SK-N-SH (cell line): ENCODE measurements at regions not wholly inside any gene's neighbourhood (a gene's known extent, or its start where the extent isn't known, plus 50 kb on each side); places are given as distances from the start of the nearest gene placed in this dataset.

Experiments
- CTCF ChIA-PET: fragments of 300-600, 350-600 bp; formaldehyde crosslinking; extraction: SDS; loops from one replicate; lab custom pipeline; 2021; lab: Yijun Ruan, JAX
- POLR2A ChIA-PET: fragments of 350-600 bp; sonication (Branson Sonifier 250); formaldehyde crosslinking; extraction: SDS; loops from one replicate; lab custom pipeline; 2020; ENCODE audit warnings: antibody characterized with exemption, inconsistent platforms; lab: Yijun Ruan, JAX
- DNase-seq: peaks from one replicate; pipeline ENCODE4 v3.0.0; 2012
- H2AFZ ChIP-seq: fragments of 200-600 bp; sonication (generic); 2 replicates; pipeline ENCODE4 v1.8.1; 2016; ENCODE audit warnings: antibody characterized with exemption, mild to moderate bottlenecking, low read depth
- H3F3A ChIP-seq: fragments of 200-600 bp; sonication (generic); replicated peaks from 2 replicates; pipeline ENCODE3; 2016; ENCODE audit warnings: antibody characterized with exemption, mild to moderate bottlenecking; ENCODE audit not compliant: insufficient read depth
- H3K27ac ChIP-seq, 2 experiments: fragments of 200-500 bp in 1 of 2; fragments of 200-600 bp in 1 of 2; sonication (Bioruptor generic) in 1 of 2; sonication (generic), shearing (Covaris generic) in 1 of 2; 2 replicates each; pipeline versions ENCODE4 v1.5.1 to v1.6.1; 2014 to 2016; ENCODE audit warnings: low read depth in 2 of 2, inconsistent platforms in 1 of 2, low read length in 1 of 2, mild to moderate bottlenecking in 1 of 2, mixed read lengths in 1 of 2
- H3K27me3 ChIP-seq: fragments of 200-600 bp; sonication (generic), shearing (Covaris generic); 2 replicates; pipeline ENCODE4 v1.6.1; 2016; ENCODE audit warnings: mixed run types; ENCODE audit not compliant: insufficient read depth
- H3K36me3 ChIP-seq, 2 experiments: fragments of 200-500 bp in 1 of 2; fragments of 200-600 bp in 1 of 2; sonication (Bioruptor generic) in 1 of 2; sonication (generic) in 1 of 2; replicated peaks in 1 of 2; 2 replicates each; pipeline versions ENCODE3 to v1.5.1; 2014 to 2016; ENCODE audit warnings: low read length in 1 of 2, mild to moderate bottlenecking in 1 of 2; ENCODE audit not compliant: insufficient read depth in 2 of 2, control insufficient read depth in 1 of 2
- H3K4me1 ChIP-seq, 2 experiments: fragments of 200-500 bp in 1 of 2; fragments of 200-600 bp in 1 of 2; sonication (Bioruptor generic) in 1 of 2; sonication (generic), shearing (Covaris generic) in 1 of 2; 2 replicates each; pipeline versions ENCODE4 v1.5.1 to v1.6.1; 2014 to 2016; ENCODE audit warnings: low read depth in 1 of 2, low read length in 1 of 2, mixed run types in 1 of 2; ENCODE audit not compliant: insufficient read depth in 2 of 2, control insufficient read depth in 1 of 2
- H3K4me2 ChIP-seq: fragments of 200-600 bp; sonication (generic), shearing (Covaris generic); 2 replicates; pipeline ENCODE4 v1.6.1; 2017; ENCODE audit warnings: mixed run types
- H3K4me3 ChIP-seq, 2 experiments: fragments of 200-500 bp in 1 of 2; fragments of 200-600 bp in 1 of 2; sonication (Bioruptor generic) in 1 of 2; sonication (generic), shearing (Covaris generic) in 1 of 2; 2 replicates each; pipeline versions ENCODE4 v1.5.1 to v1.8.1; 2014 to 2016; ENCODE audit warnings: low read depth in 2 of 2, inconsistent platforms in 1 of 2, low read length in 1 of 2, mild to moderate bottlenecking in 1 of 2, mixed read lengths in 1 of 2, moderate library complexity in 1 of 2
- H3K79me2 ChIP-seq: fragments of 200-600 bp; sonication (generic); 2 replicates; pipeline ENCODE4 v1.8.1; 2017; ENCODE audit warnings: mild to moderate bottlenecking; ENCODE audit not compliant: insufficient read depth
- H3K9ac ChIP-seq: fragments of 200-600 bp; sonication (generic); 2 replicates; pipeline ENCODE4 v1.6.1; 2017; ENCODE audit warnings: mixed run types
- H3K9me2 ChIP-seq: fragments of 200-600 bp; sonication (generic); 2 replicates; pipeline ENCODE4 v1.6.1; 2017; ENCODE audit warnings: mixed run types
- H3K9me3 ChIP-seq: fragments of 200-600 bp; sonication (generic); 2 replicates; pipeline ENCODE4 v1.6.1; 2017; ENCODE audit warnings: mixed run types, mild to moderate bottlenecking, moderate library complexity
- H4K20me1 ChIP-seq: fragments of 200-600 bp; sonication (generic); 2 replicates; pipeline ENCODE4 v1.6.1; 2017; ENCODE audit warnings: mild to moderate bottlenecking, mixed run types; ENCODE audit not compliant: insufficient read depth
- ELF1 ChIP-seq: IDR thresholded peaks from 2 replicates; pipeline ENCODE4 v1.4.0; 2012
- FOSL2 ChIP-seq: IDR thresholded peaks from 2 replicates; pipeline ENCODE4 v1.4.0; 2012; ENCODE audit warnings: low read depth, mild to moderate bottlenecking, moderate library complexity, borderline replicate concordance
- FOXM1 ChIP-seq: IDR thresholded peaks from 2 replicates; pipeline ENCODE4 v1.4.0; 2012; ENCODE audit warnings: low read depth, mild to moderate bottlenecking
- JUND ChIP-seq: IDR thresholded peaks from 2 replicates; pipeline ENCODE4 v1.4.0; 2012
- NFIC ChIP-seq: IDR thresholded peaks from 2 replicates; pipeline ENCODE4 v1.4.0; 2012; ENCODE audit warnings: borderline replicate concordance
- NRF1 ChIP-seq: IDR thresholded peaks from 2 replicates; pipeline ENCODE4 v1.6.1; 2012; ENCODE audit warnings: low read depth, mild to moderate bottlenecking, low read length
- POLR2AphosphoS5 ChIP-seq: IDR thresholded peaks from 2 replicates; pipeline ENCODE4 v1.6.1; 2012; ENCODE audit warnings: low read depth, low read length
- SMC3 ChIP-seq: IDR thresholded peaks from 2 replicates; pipeline ENCODE4 v1.6.1; 2012; ENCODE audit warnings: low read depth, low read length, improper control_type of control experiment
- TCF12 ChIP-seq: IDR thresholded peaks from 2 replicates; pipeline ENCODE4 v1.4.0; 2012
- WGBS: methylation state at CpG from one replicate; pipeline ENCODE4 v1.1.6; 2017; ENCODE audit warnings: low lambda C conversion rate; 5-methylcytosine and 5-hydroxymethylcytosine counted together
- TF ChIP-seq, protein P1 (sequence below): fragments of 200-600 bp; sonication (generic); IDR thresholded peaks from 2 replicates; pipeline ENCODE4 v1.6.1; 2017; ENCODE audit warnings: antibody characterized with exemption, mild to moderate bottlenecking, moderate library complexity
- TF ChIP-seq, protein P2 (sequence below): IDR thresholded peaks from 2 replicates; pipeline ENCODE4 v1.6.1; 2012; ENCODE audit warnings: mild to moderate bottlenecking, low read depth, low read length, moderate library complexity
- TF ChIP-seq, protein P3 (sequence below): IDR thresholded peaks from 2 replicates; pipeline ENCODE4; 2012
- TF ChIP-seq, protein P4 (sequence below): IDR thresholded peaks from 2 replicates; pipeline ENCODE4 v1.4.0; 2012; ENCODE audit warnings: low read depth
- TF ChIP-seq, protein P5 (sequence below): IDR thresholded peaks from 2 replicates; pipeline ENCODE4 v1.4.0; 2012; ENCODE audit warnings: low read depth, borderline replicate concordance
- TF ChIP-seq, protein P6 (sequence below): IDR thresholded peaks from 2 replicates; pipeline ENCODE4 v1.4.0; 2012; ENCODE audit warnings: low read depth, borderline replicate concordance

DNA sequence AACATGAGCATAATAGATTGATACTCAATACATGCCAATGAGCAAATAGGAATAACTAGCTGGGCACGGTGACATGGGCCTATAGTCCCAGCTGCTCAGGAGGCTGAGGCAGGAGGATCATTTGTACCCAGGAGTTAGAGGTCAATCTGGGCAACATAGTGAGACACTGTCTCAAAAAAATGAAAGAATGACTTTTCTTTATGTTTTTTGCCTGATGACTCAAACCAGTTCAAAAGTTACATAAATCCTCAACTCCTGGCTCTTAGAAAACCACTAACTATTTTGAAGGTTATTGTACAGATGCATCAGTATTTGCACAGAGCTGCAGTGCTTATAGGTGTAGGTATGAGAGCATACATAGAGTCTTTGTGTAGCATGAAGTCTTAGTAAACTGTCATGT lies 219.2 kb upstream of the RGS6 start:
- ChIA-PET POLR2A (no interaction called here), CTCF (interaction anchor here (1.3 to 5.1 kb wide), 3 partner anchors 40 to 392 kb away, joined by 3 to 20 read pairs (median 5); no protein-coding TSS in a partner anchor)
- TF ChIP-seq, protein P1, sequence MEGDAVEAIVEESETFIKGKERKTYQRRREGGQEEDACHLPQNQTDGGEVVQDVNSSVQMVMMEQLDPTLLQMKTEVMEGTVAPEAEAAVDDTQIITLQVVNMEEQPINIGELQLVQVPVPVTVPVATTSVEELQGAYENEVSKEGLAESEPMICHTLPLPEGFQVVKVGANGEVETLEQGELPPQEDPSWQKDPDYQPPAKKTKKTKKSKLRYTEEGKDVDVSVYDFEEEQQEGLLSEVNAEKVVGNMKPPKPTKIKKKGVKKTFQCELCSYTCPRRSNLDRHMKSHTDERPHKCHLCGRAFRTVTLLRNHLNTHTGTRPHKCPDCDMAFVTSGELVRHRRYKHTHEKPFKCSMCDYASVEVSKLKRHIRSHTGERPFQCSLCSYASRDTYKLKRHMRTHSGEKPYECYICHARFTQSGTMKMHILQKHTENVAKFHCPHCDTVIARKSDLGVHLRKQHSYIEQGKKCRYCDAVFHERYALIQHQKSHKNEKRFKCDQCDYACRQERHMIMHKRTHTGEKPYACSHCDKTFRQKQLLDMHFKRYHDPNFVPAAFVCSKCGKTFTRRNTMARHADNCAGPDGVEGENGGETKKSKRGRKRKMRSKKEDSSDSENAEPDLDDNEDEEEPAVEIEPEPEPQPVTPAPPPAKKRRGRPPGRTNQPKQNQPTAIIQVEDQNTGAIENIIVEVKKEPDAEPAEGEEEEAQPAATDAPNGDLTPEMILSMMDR, result no peak
- peak; percentile 27; the same call in 1 of the 2 replicates for TF ChIP-seq JUND
- TF ChIP-seq FOSL2, result peak; percentile 23; the same call in 1 of the 2 replicates
- Histone ChIP-seq H3K4me3 (no peak overlapping the region), H3K27me3 (no peaks in the 10 kb centered on the region), H3K9ac (peak overlapping the region; percentile 25), H4K20me1 (no peaks in the 10 kb centered on the region), H3K4me1 (peaks cover 5 to 72% of the 10 kb centered on the region in 2 experiments), H3K27ac (peak overlapping the region in 1 of 2 experiments; percentile 88; a peak in 2 of 4 replicates), H3K9me3 (no peaks in the 10 kb centered on the region), H3K79me2 (peaks cover 11% of the 10 kb centered on the region; the same call in 1 of the 2 replicates), H2AFZ (no peak overlapping the region), H3K36me3 (peaks cover 10 to 13% of the 10 kb centered on the region in 2 experiments), H3K9me2 (no peaks in the 10 kb centered on the region), H3F3A (peaks cover 61% of the 10 kb centered on the region), H3K4me2 (peak overlapping the region; percentile 54)
- 95% methylated on average over 1 of the region's 1 CpG for WGBS
- no peak for DNase-seq

DNA sequence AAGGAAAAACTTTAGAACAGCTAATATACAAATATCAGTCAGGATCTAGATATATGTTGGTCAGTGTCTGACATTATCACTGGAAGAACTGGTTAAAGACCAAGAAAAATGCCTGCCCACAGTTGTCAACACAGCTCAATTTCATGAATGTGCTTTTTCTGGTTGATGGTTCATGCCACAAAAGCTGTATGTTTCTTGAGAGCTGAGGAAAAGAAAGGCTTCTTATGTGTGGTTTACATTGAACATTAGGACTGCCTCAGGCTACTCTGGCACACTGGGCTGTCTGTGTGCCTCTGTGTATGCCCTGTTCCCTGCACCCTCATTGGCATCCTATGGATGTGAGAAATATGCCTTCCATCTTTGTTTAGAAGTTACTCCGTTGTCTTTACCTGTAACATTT lies 218.8 kb upstream of the RGS6 start:
- Histone ChIP-seq H3K4me1 (peaks cover 5 to 72% of the 10 kb centered on the region in 2 experiments), H3K27me3 (no peaks in the 10 kb centered on the region), H3F3A (peaks cover 61% of the 10 kb centered on the region), H3K9me3 (no peaks in the 10 kb centered on the region), H3K9ac (peak overlapping the region; percentile 25), H3K9me2 (no peaks in the 10 kb centered on the region), H3K4me3 (no peak overlapping the region), H2AFZ (no peak overlapping the region), H3K36me3 (peaks cover 10 to 16% of the 10 kb centered on the region in 2 experiments), H3K79me2 (peaks cover 6% of the 10 kb centered on the region; the same call in 1 of the 2 replicates), H3K4me2 (peak overlapping the region; percentile 54), H4K20me1 (no peaks in the 10 kb centered on the region), H3K27ac (peak overlapping the region in 1 of 2 experiments; percentile 88; a peak in 3 of 4 replicates)
- no peak for DNase-seq
- ChIA-PET POLR2A (no interaction called here), CTCF (interaction anchor here (1.4 to 5.1 kb wide), 2 partner anchors 39 to 118 kb away, joined by 3 to 20 read pairs; no protein-coding TSS in a partner anchor)
- 83% methylated on average over 1 of the region's 1 CpG for WGBS
- TF ChIP-seq ELF1 (no peak), TCF12 (no peak), SMC3 (no peak), FOXM1 (no peak), POLR2AphosphoS5 (no peak), NFIC (no peak), NRF1 (no peak)
- TF ChIP-seq, protein P2, sequence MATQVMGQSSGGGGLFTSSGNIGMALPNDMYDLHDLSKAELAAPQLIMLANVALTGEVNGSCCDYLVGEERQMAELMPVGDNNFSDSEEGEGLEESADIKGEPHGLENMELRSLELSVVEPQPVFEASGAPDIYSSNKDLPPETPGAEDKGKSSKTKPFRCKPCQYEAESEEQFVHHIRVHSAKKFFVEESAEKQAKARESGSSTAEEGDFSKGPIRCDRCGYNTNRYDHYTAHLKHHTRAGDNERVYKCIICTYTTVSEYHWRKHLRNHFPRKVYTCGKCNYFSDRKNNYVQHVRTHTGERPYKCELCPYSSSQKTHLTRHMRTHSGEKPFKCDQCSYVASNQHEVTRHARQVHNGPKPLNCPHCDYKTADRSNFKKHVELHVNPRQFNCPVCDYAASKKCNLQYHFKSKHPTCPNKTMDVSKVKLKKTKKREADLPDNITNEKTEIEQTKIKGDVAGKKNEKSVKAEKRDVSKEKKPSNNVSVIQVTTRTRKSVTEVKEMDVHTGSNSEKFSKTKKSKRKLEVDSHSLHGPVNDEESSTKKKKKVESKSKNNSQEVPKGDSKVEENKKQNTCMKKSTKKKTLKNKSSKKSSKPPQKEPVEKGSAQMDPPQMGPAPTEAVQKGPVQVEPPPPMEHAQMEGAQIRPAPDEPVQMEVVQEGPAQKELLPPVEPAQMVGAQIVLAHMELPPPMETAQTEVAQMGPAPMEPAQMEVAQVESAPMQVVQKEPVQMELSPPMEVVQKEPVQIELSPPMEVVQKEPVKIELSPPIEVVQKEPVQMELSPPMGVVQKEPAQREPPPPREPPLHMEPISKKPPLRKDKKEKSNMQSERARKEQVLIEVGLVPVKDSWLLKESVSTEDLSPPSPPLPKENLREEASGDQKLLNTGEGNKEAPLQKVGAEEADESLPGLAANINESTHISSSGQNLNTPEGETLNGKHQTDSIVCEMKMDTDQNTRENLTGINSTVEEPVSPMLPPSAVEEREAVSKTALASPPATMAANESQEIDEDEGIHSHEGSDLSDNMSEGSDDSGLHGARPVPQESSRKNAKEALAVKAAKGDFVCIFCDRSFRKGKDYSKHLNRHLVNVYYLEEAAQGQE, result no peak
- TF ChIP-seq, protein P3, sequence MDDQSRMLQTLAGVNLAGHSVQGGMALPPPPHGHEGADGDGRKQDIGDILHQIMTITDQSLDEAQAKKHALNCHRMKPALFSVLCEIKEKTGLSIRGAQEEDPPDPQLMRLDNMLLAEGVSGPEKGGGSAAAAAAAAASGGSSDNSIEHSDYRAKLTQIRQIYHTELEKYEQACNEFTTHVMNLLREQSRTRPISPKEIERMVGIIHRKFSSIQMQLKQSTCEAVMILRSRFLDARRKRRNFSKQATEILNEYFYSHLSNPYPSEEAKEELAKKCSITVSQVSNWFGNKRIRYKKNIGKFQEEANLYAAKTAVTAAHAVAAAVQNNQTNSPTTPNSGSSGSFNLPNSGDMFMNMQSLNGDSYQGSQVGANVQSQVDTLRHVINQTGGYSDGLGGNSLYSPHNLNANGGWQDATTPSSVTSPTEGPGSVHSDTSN, result no peak
- TF ChIP-seq, protein P1, result no peak
- TF ChIP-seq, protein P4, sequence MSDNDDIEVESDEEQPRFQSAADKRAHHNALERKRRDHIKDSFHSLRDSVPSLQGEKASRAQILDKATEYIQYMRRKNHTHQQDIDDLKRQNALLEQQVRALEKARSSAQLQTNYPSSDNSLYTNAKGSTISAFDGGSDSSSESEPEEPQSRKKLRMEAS, result no peak
- TF ChIP-seq, protein P5, sequence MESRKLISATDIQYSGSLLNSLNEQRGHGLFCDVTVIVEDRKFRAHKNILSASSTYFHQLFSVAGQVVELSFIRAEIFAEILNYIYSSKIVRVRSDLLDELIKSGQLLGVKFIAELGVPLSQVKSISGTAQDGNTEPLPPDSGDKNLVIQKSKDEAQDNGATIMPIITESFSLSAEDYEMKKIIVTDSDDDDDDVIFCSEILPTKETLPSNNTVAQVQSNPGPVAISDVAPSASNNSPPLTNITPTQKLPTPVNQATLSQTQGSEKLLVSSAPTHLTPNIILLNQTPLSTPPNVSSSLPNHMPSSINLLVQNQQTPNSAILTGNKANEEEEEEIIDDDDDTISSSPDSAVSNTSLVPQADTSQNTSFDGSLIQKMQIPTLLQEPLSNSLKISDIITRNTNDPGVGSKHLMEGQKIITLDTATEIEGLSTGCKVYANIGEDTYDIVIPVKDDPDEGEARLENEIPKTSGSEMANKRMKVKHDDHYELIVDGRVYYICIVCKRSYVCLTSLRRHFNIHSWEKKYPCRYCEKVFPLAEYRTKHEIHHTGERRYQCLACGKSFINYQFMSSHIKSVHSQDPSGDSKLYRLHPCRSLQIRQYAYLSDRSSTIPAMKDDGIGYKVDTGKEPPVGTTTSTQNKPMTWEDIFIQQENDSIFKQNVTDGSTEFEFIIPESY, result no peak
- TF ChIP-seq, protein P6, sequence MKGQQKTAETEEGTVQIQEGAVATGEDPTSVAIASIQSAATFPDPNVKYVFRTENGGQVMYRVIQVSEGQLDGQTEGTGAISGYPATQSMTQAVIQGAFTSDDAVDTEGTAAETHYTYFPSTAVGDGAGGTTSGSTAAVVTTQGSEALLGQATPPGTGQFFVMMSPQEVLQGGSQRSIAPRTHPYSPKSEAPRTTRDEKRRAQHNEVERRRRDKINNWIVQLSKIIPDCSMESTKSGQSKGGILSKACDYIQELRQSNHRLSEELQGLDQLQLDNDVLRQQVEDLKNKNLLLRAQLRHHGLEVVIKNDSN, result no peak
